ENCODE measurements at regions not wholly inside any gene's neighbourhood (a gene's known extent, or its start where the extent isn't known, plus 50 kb on each side); places are given as distances from the start of the nearest gene placed in this dataset.

DNA sequence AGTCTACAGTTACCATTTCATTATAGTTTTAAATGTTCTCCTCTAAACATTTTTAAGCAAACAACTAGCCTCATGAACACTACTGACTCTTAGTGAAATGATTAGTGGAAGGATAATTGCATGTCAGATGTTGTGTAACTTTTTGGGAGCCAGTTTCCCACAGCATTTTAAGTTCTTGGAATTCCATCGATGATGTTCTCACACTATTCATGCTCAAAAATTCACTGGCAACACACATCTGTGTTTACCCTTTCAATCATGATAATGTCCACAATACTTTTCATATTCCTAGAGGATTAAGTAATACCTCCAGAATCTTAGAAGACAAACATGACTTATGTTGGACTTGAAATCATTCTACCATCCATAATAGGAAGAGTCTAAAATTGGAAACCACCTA is 678.1 kb upstream of the ID4 start:
- H3K27ac ChIP-seq: no peak overlapping the region
- no peak overlapping the region for H2AFZ ChIP-seq
- H3K4me1 ChIP-seq: no peaks in the 10 kb centered on the region
- H3K36me3 ChIP-seq (ENCODE audit: control insufficient read depth, insufficient read depth, low read length): no peaks in the 10 kb centered on the region
- no peak overlapping the region for H3K4me2 ChIP-seq (ENCODE audit: low read length)
- no peaks in the 10 kb centered on the region for H3K9me3 ChIP-seq (ENCODE audit: control insufficient read depth, low read length)
- no peaks in the 10 kb centered on the region for H3K27me3 ChIP-seq (ENCODE audit: control insufficient read depth, insufficient read depth, low read length)
- H3K79me2 ChIP-seq: no peaks in the 10 kb centered on the region
- H3K9ac ChIP-seq: no peak overlapping the region
- TF ChIP-seq, protein P1, sequence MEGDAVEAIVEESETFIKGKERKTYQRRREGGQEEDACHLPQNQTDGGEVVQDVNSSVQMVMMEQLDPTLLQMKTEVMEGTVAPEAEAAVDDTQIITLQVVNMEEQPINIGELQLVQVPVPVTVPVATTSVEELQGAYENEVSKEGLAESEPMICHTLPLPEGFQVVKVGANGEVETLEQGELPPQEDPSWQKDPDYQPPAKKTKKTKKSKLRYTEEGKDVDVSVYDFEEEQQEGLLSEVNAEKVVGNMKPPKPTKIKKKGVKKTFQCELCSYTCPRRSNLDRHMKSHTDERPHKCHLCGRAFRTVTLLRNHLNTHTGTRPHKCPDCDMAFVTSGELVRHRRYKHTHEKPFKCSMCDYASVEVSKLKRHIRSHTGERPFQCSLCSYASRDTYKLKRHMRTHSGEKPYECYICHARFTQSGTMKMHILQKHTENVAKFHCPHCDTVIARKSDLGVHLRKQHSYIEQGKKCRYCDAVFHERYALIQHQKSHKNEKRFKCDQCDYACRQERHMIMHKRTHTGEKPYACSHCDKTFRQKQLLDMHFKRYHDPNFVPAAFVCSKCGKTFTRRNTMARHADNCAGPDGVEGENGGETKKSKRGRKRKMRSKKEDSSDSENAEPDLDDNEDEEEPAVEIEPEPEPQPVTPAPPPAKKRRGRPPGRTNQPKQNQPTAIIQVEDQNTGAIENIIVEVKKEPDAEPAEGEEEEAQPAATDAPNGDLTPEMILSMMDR (IDR thresholded peaks at IDR 0.05): no peak
- H3K4me3 ChIP-seq (ENCODE audit: low read depth, low read length): no peak overlapping the region

DNA sequence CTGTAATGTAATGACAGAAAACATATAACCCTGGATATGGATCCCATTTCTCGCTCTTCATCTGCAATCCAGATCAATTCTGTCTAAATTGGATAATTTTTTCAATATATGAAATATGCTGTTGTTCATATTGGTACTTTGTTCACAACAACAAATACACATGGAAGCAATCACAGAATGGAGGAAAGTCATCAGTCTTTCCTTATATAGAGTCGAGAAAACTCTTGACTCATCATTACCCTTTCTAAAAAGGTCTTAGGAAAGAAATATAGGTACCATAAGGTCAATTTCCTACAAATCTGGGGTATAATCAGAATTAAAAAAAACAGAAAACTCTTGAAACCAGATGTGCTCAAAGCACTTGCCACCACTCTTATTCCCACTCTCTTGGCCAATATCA is 677.6 kb upstream of the ID4 start:
- Histone ChIP-seq H3K27ac (no peak overlapping the region), H3K4me3 (ENCODE audit: low read depth, low read length) (no peak overlapping the region), H2AFZ (no peak overlapping the region), H3K27me3 (ENCODE audit: control insufficient read depth, insufficient read depth, low read length) (no peaks in the 10 kb centered on the region), H3K4me1 (no peaks in the 10 kb centered on the region), H3K9ac (no peak overlapping the region), H3K4me2 (ENCODE audit: low read length) (no peak overlapping the region), H3K79me2 (no peaks in the 10 kb centered on the region), H3K9me3 (ENCODE audit: control insufficient read depth, low read length) (no peaks in the 10 kb centered on the region), H3K36me3 (ENCODE audit: control insufficient read depth, insufficient read depth, low read length) (no peaks in the 10 kb centered on the region)
- TF ChIP-seq, protein P1 (IDR thresholded peaks at IDR 0.05): no peak

DNA sequence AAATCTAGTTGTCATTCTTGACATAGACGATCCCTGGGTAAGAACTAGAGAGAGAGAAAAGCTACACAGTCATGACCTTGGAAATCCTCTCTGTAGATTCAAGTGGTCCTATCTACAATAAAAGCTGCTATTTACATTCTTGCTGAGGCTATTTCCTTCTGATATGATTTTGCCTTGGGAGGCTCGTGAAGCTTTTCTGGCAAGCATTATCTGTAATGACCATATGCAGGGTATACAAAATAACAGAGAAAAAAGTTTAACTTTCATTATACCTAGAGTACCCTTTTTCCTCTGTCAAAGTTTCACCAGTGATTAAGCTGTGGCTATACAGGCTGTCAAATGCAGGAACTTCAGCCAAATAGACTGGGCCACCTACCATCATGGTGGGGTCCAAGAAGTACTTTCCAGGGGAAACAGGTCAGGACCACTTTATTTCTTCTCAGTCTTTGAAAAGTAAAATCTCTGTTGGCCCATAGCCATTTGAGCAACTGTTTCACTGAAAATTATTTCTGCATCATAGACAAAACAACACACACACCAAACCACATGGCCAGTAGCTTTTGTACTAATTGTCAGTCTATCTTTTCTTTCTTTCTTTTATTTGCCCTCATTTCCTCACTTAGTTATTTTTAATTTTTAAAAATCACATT is 677.0 kb upstream of the ID4 start:
- Histone ChIP-seq H3K9ac (no peak overlapping the region), H3K4me2 (ENCODE audit: low read length) (no peak overlapping the region), H3K27me3 (ENCODE audit: control insufficient read depth, insufficient read depth, low read length) (no peaks in the 10 kb centered on the region), H3K4me1 (no peaks in the 10 kb centered on the region), H3K27ac (no peak overlapping the region), H3K4me3 (ENCODE audit: low read depth, low read length) (no peak overlapping the region), H3K79me2 (no peaks in the 10 kb centered on the region), H2AFZ (no peak overlapping the region), H3K9me3 (ENCODE audit: control insufficient read depth, low read length) (no peaks in the 10 kb centered on the region), H3K36me3 (ENCODE audit: control insufficient read depth, insufficient read depth, low read length) (no peaks in the 10 kb centered on the region)
- TF ChIP-seq, protein P1 (IDR thresholded peaks at IDR 0.05): no peak

DNA sequence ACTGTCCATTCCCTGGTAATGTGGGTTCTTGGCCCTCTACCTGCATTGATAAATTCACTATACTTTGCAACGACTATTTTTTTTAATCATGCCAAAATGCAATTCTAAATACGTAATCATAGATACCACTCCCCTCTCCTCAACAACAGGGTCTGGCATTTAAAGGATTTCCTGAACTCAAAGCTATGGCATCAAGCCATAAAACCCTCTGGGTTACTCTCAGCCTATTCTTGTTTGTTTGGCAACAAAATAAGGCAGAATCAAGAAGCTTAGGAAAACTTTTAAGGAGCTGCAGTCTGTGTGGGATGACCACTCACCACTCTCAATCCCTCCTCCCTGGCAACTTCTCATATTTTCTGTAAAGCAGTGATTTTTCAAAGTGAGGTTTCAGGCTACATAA is 669.9 kb upstream of the ID4 start:
- Histone ChIP-seq H3K36me3 (ENCODE audit: control insufficient read depth, insufficient read depth, low read length) (no peaks in the 10 kb centered on the region), H3K27me3 (ENCODE audit: control insufficient read depth, insufficient read depth, low read length) (no peaks in the 10 kb centered on the region), H3K9me3 (ENCODE audit: control insufficient read depth, low read length) (no peaks in the 10 kb centered on the region), H3K9ac (no peak overlapping the region), H2AFZ (no peak overlapping the region), H3K4me2 (ENCODE audit: low read length) (no peak overlapping the region), H3K27ac (no peak overlapping the region), H3K4me1 (no peaks in the 10 kb centered on the region), H3K79me2 (no peaks in the 10 kb centered on the region), H3K4me3 (ENCODE audit: low read depth, low read length) (no peak overlapping the region)
- TF ChIP-seq, protein P1 (IDR thresholded peaks at IDR 0.05): no peak

DNA sequence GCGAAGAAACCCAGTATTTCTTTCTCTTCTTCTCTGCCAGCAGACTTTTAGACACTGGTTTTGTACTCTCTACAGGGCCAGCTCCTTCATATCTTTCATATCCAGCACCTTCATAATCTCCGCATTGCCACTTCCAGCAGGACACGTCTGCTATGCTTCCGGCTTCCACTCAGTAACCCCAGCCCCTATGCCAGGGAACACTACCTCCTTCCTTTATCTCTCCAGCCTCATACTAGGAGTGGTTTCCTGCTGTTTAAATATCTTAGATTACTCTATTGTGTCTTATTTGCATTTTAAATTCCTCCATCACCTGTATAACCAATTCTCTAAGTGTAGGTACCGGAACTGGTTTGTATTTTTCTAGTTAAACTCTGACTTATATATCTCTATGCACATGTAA is 667.8 kb upstream of the ID4 start:
- Histone ChIP-seq H3K27ac (no peak overlapping the region), H3K4me1 (no peaks in the 10 kb centered on the region), H3K36me3 (ENCODE audit: control insufficient read depth, insufficient read depth, low read length) (no peaks in the 10 kb centered on the region), H3K27me3 (ENCODE audit: control insufficient read depth, insufficient read depth, low read length) (no peaks in the 10 kb centered on the region), H3K4me3 (ENCODE audit: low read depth, low read length) (no peak overlapping the region), H3K9ac (no peak overlapping the region), H2AFZ (no peak overlapping the region), H3K9me3 (ENCODE audit: control insufficient read depth, low read length) (no peaks in the 10 kb centered on the region), H3K79me2 (no peaks in the 10 kb centered on the region), H3K4me2 (ENCODE audit: low read length) (no peak overlapping the region)
- TF ChIP-seq, protein P1 (IDR thresholded peaks at IDR 0.05): no peak

All from parathyroid adenoma (tissue), 2 donors.